AG04449 (cell line): ENCODE measurements at regions not wholly inside any gene's neighbourhood (a gene's known extent, or its start where the extent isn't known, plus 50 kb on each side); places are given as distances from the start of the nearest gene placed in this dataset.
"Not testable (repeated sequence)": the region's sequence is repeated elsewhere in the genome, so short reads cannot be mapped to it uniquely, and the experiment has no call there.

ENCODE experiments used
- CTCF ChIA-PET: fragments of 350-600 bp; formaldehyde crosslinking; extraction: SDS; loops from one replicate; lab custom pipeline; 2021; ENCODE audit warnings: antibody characterized with exemption; lab: Yijun Ruan, JAX
- POLR2A ChIA-PET: fragments of 400-600, 350-600 bp; formaldehyde crosslinking; extraction: SDS; loops from one replicate; lab custom pipeline; 2020; ENCODE audit warnings: antibody characterized with exemption, inconsistent platforms; lab: Yijun Ruan, JAX
- DNase-seq: peaks from one replicate; pipeline ENCODE4 v3.0.0-alpha.2; 2010; ENCODE audit warnings: low read depth, low spot score
- H3K4me3 ChIP-seq: 2 replicates; pipeline ENCODE4 v1.5.1; 2011; ENCODE audit warnings: low read depth, mild to moderate bottlenecking, control low read depth, low read length
- TF ChIP-seq, protein P1 (sequence below): IDR thresholded peaks from one replicate; pipeline ENCODE4 v1.5.1; 2011; ENCODE audit warnings: mild to moderate bottlenecking, moderate library complexity, low read length, control low read depth, inconsistent platforms; ENCODE audit not compliant: insufficient read depth; ENCODE audit errors: missing control alignments

DNA sequence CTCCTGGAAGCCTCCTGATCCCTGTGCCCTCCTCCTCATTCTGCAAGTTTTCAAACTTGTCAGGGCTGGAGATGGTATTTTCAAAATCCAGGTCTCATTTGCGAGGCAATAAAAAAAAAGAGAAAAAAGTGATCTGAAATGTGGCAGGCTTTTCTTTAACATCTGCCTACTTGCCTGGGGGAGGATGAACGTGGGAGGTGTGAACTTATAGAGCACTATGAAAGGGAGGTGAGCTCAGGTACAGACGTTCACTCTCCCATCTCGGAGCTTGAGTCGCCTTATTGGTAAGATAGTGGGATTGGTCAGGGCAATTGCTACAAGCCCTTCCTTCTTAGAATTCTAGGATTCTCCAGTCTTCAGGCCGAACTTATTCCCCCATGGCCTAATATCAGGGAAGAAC lies 104.8 kb upstream of the CADM1 start:
- TF ChIP-seq, protein P1, sequence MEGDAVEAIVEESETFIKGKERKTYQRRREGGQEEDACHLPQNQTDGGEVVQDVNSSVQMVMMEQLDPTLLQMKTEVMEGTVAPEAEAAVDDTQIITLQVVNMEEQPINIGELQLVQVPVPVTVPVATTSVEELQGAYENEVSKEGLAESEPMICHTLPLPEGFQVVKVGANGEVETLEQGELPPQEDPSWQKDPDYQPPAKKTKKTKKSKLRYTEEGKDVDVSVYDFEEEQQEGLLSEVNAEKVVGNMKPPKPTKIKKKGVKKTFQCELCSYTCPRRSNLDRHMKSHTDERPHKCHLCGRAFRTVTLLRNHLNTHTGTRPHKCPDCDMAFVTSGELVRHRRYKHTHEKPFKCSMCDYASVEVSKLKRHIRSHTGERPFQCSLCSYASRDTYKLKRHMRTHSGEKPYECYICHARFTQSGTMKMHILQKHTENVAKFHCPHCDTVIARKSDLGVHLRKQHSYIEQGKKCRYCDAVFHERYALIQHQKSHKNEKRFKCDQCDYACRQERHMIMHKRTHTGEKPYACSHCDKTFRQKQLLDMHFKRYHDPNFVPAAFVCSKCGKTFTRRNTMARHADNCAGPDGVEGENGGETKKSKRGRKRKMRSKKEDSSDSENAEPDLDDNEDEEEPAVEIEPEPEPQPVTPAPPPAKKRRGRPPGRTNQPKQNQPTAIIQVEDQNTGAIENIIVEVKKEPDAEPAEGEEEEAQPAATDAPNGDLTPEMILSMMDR: no peak
- H3K4me3 ChIP-seq: no peak overlapping the region
- ChIA-PET CTCF (no interaction called here), POLR2A (interaction anchor here (0.6 kb wide), 1 partner anchor 16 kb away, joined by 3 read pairs; no protein-coding TSS in a partner anchor)
- DNase-seq: no peak

GRCh38 chr11:115607621-115608221 lies 103.5 kb upstream of the CADM1 start:
- H3K4me3 ChIP-seq: no peak overlapping the region
- no peak for DNase-seq
- TF ChIP-seq, protein P1: no peak
- POLR2A ChIA-PET: interaction anchor here (0.8 kb wide), 1 partner anchor 9 kb away, joined by 3 read pairs; no protein-coding TSS in a partner anchor
- CTCF ChIA-PET: no interaction called here

GRCh38 chr11:115606498-115607220 lies 102.4 kb upstream of the CADM1 start:
- no peak for DNase-seq
- H3K4me3 ChIP-seq: no peak overlapping the region
- TF ChIP-seq, protein P1: no peak
- ChIA-PET POLR2A (no interaction called here), CTCF (no interaction called here)

DNA sequence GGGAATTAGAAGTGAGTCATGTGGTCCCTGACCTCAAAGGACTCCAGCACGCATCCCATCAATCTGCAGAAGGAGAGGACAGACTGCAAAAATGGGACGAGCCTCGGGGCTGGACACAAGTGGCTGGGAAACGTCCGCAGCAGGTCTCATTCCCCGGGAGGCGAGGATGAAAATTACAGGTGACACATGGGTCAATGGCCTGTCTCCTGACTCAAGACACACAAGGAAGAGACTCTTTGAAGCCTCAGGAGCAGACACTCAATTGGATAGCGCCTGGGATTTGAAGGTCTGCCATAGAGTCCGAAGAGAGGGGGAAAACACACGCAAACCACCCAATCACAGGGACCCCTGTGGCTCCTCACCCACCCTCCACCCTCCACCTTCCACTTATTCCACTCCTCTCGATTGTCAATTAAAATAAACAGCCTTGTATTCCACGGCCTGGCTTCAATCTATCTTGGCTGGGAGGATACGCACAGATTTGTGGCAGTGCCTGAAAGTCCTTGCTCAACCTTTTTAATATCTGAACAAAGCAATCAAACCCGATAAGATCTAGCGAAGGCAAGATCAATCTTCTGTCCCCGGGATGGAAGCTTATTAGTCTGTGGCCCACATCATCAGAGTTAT lies 101.8 kb upstream of the CADM1 start:
- CTCF ChIA-PET: no interaction called here
- TF ChIP-seq, protein P1: no peak

GRCh38 chr11:115605397-115605796 lies 101.2 kb upstream of the CADM1 start:
- CTCF ChIA-PET, H3K4me3 ChIP-seq, POLR2A ChIA-PET, DNase-seq: not testable (repeated sequence)

More for the DNA sequence above, 101.8 kb upstream of the CADM1 start:
- DNase-seq: no peak
- POLR2A ChIA-PET: no interaction called here
- no peak overlapping the region for H3K4me3 ChIP-seq

DNA sequence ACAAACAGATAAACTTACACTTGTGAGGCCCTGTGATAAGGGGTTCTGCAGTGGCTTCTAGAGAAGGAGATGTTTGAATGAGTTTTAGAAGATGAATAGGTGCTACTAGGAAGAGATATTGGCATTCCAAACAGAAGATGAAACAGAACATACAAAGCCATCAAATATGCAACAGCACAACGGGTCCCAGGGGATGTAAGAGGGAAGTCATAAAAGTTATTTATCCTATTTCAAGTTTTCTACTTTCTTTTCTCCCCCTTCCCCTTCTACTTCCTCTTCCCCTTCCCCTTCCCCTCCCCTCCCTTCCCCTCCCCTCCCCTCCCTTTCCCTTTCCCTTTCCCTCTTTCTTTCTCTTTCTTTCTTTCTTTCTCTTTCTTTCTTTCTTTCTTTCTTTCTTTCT lies 94.9 kb upstream of the CADM1 start:
- TF ChIP-seq, protein P1: no peak
- H3K4me3 ChIP-seq: no peak overlapping the region
- POLR2A ChIA-PET: no interaction called here
- no peak for DNase-seq
- CTCF ChIA-PET: no interaction called here
